ENCODE measurements at regions not wholly inside any gene's neighbourhood (a gene's known extent, or its start where the extent isn't known, plus 50 kb on each side); places are given as distances from the start of the nearest gene placed in this dataset.
"Not testable (repeated sequence)": the region's sequence is repeated elsewhere in the genome, so short reads cannot be mapped to it uniquely, and the experiment has no call there.

DNA sequence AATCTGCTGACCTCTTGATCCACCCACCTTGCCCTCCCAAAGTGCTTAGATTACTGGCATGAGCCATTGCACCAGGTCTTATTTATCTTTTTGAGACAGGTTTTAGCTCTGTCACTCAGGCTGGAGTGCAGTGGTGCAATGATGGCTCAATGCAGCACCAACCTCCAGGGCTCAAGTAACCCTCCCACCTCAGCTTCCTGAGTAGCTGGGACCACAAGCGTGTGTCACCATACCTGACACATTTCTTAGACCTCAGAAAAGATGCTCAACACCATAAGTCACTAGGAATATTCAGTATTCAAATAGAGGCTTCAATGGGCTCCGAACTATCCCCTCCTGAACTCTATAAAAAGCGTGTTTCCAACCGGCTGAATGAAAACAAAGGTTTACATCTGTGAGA is 268.6 kb upstream of the ZNF337 start:
- H2BK120ac ChIP-seq (ENCODE audit: low read depth, low read length); H2BK5ac ChIP-seq (ENCODE audit: low read depth, low read length, poor library complexity, severe bottlenecking); H3K18ac ChIP-seq (ENCODE audit: low read depth in 1 of 2, low read length in 2 of 2); H3K23ac ChIP-seq (ENCODE audit: low read length in 2 of 2); H3K79me1 ChIP-seq (replicated peaks; ENCODE audit: low read length, poor library complexity, severe bottlenecking); H3K36me3 ChIP-seq (ENCODE audit: control insufficient read depth in 1 of 2, insufficient read depth in 2 of 2, low read depth in 1 of 2, low read length in 2 of 2); H3K14ac ChIP-seq (ENCODE audit: low read length in 2 of 2); H2BK12ac ChIP-seq (ENCODE audit: low read length in 2 of 2); H2AK5ac ChIP-seq (ENCODE audit: low read length, severe bottlenecking); H3K4me2 ChIP-seq (ENCODE audit: low read length, poor library complexity, severe bottlenecking); DNase-seq; H2AFZ ChIP-seq (ENCODE audit: low read depth, low read length); H3K4me1 ChIP-seq (ENCODE audit: control insufficient read depth, insufficient read depth, low read depth, low read length); H3K27me3 ChIP-seq (ENCODE audit: control insufficient read depth in 1 of 2, insufficient read depth in 1 of 2, low read length in 2 of 2); H3K4ac ChIP-seq (ENCODE audit: low read depth in 1 of 2, low read length in 2 of 2); H4K8ac ChIP-seq (ENCODE audit: low read length); H3K9ac ChIP-seq (ENCODE audit: low read length); H3K4me3 ChIP-seq (ENCODE audit: insufficient read depth in 1 of 2, low read depth in 1 of 2, low read length in 2 of 2); H4K91ac ChIP-seq (ENCODE audit: low read length); H3K9me3 ChIP-seq (ENCODE audit: control insufficient read depth, low read length); H3K27ac ChIP-seq (ENCODE audit: low read length, poor library complexity, severe bottlenecking); H2BK15ac ChIP-seq (ENCODE audit: low read depth, poor library complexity, severe bottlenecking): not testable (repeated sequence)
- 8% methylated on average over 1 of the region's 4 CpGs for WGBS

DNA sequence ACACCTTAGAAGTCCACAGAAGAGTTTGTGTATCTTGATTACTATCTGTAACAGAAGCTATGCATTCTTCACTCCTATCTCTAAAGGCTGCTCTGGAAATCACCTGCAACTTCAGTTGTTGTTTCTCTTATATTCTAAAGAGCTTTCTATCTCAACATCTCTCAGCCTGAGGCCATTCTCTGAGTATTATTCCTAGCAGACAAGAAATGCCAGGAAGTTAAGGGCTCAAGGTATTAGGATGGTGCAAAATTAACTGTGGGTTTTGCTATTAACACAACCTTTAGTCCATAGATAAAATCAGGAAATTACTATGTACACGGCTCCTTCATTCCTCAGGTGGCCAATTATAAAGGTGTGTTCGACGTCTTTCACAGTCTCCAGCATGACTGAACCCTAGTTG is 257.2 kb upstream of the ZNF337 start:
- not testable (repeated sequence) for H3K4me2 ChIP-seq (ENCODE audit: low read length, poor library complexity, severe bottlenecking); H3K23ac ChIP-seq (ENCODE audit: low read length in 2 of 2); H4K8ac ChIP-seq (ENCODE audit: low read length); H3K4ac ChIP-seq (ENCODE audit: low read depth in 1 of 2, low read length in 2 of 2); H2BK120ac ChIP-seq (ENCODE audit: low read depth, low read length); H2AK5ac ChIP-seq (ENCODE audit: low read length, severe bottlenecking); DNase-seq; H3K4me3 ChIP-seq (ENCODE audit: insufficient read depth in 1 of 2, low read depth in 1 of 2, low read length in 2 of 2); H4K91ac ChIP-seq (ENCODE audit: low read length); H2BK15ac ChIP-seq (ENCODE audit: low read depth, poor library complexity, severe bottlenecking); H3K79me1 ChIP-seq (replicated peaks; ENCODE audit: low read length, poor library complexity, severe bottlenecking); H3K36me3 ChIP-seq (ENCODE audit: control insufficient read depth in 1 of 2, insufficient read depth in 2 of 2, low read depth in 1 of 2, low read length in 2 of 2); H3K27ac ChIP-seq (ENCODE audit: low read length, poor library complexity, severe bottlenecking); H3K18ac ChIP-seq (ENCODE audit: low read depth in 1 of 2, low read length in 2 of 2); H2AFZ ChIP-seq (ENCODE audit: low read depth, low read length); H3K9ac ChIP-seq (ENCODE audit: low read length); H2BK5ac ChIP-seq (ENCODE audit: low read depth, low read length, poor library complexity, severe bottlenecking); H3K14ac ChIP-seq (ENCODE audit: low read length in 2 of 2); H3K9me3 ChIP-seq (ENCODE audit: control insufficient read depth, low read length); H2BK12ac ChIP-seq (ENCODE audit: low read length in 2 of 2); H3K27me3 ChIP-seq (ENCODE audit: control insufficient read depth in 1 of 2, insufficient read depth in 1 of 2, low read length in 2 of 2); H3K4me1 ChIP-seq (ENCODE audit: control insufficient read depth, insufficient read depth, low read depth, low read length)
- 66% methylated on average over 3 of the region's 3 CpGs for WGBS

DNA sequence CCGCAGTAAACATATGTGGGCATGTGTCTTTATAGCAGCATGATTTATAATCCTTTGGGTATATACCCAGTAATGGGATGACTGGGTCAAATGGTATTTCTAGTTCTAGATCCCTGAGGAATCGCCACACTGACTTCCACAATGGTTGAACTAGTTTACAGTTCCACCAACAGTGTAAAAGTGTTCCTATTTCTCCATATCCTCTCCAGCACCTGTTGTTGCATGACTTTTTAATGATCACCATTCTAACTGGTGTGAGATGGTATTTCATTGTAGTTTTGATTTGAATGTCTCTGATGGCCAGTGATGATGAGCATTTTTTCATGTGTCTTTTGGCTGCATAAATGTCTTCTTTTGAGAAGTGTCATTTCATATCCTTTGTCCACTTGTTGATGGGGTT is 238.6 kb upstream of the ZNF337 start:
- H3K27me3 ChIP-seq (ENCODE audit: control insufficient read depth in 1 of 2, insufficient read depth in 1 of 2, low read length in 2 of 2); H2AFZ ChIP-seq (ENCODE audit: low read depth, low read length); H2BK5ac ChIP-seq (ENCODE audit: low read depth, low read length, poor library complexity, severe bottlenecking); H3K9ac ChIP-seq (ENCODE audit: low read length); H2BK120ac ChIP-seq (ENCODE audit: low read depth, low read length); H3K23ac ChIP-seq (ENCODE audit: low read length in 2 of 2); DNase-seq; H3K36me3 ChIP-seq (ENCODE audit: control insufficient read depth in 1 of 2, insufficient read depth in 2 of 2, low read depth in 1 of 2, low read length in 2 of 2); H3K18ac ChIP-seq (ENCODE audit: low read depth in 1 of 2, low read length in 2 of 2); H3K14ac ChIP-seq (ENCODE audit: low read length in 2 of 2); H2BK12ac ChIP-seq (ENCODE audit: low read length in 2 of 2); H3K4me1 ChIP-seq (ENCODE audit: control insufficient read depth, insufficient read depth, low read depth, low read length); H4K91ac ChIP-seq (ENCODE audit: low read length); H4K8ac ChIP-seq (ENCODE audit: low read length); H3K27ac ChIP-seq (ENCODE audit: low read length, poor library complexity, severe bottlenecking); H3K4me2 ChIP-seq (ENCODE audit: low read length, poor library complexity, severe bottlenecking); H3K4me3 ChIP-seq (ENCODE audit: insufficient read depth in 1 of 2, low read depth in 1 of 2, low read length in 2 of 2); H3K4ac ChIP-seq (ENCODE audit: low read depth in 1 of 2, low read length in 2 of 2); H2BK15ac ChIP-seq (ENCODE audit: low read depth, poor library complexity, severe bottlenecking); H3K79me1 ChIP-seq (replicated peaks; ENCODE audit: low read length, poor library complexity, severe bottlenecking); H3K9me3 ChIP-seq (ENCODE audit: control insufficient read depth, low read length); H2AK5ac ChIP-seq (ENCODE audit: low read length, severe bottlenecking): not testable (repeated sequence)
- WGBS, result no CpG with 5 or more reads among the region's 2 CpGs

DNA sequence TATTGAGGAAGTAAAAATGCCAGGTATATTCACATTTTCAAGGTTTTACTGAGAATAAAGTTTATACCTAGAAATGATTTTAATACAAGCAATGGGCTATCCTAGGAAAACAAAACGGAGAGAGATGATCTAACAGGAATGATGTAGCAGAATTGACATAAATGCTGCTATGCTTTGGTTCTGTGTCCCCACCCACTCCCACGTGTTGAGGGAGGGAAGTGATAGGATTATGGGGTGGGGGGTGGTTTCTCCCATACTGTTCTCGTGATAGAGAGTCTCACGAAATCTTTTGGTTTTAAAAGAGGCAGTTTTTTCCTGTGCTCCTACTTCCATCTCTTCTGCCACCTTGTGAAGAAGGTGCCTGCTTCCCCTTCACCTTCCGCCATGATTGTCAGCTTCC is 236.2 kb upstream of the ZNF337 start:
- H3K23ac ChIP-seq (ENCODE audit: low read length in 2 of 2); DNase-seq; H3K36me3 ChIP-seq (ENCODE audit: control insufficient read depth in 1 of 2, insufficient read depth in 2 of 2, low read depth in 1 of 2, low read length in 2 of 2); H2BK120ac ChIP-seq (ENCODE audit: low read depth, low read length); H3K4me1 ChIP-seq (ENCODE audit: control insufficient read depth, insufficient read depth, low read depth, low read length); H3K9ac ChIP-seq (ENCODE audit: low read length); H3K4me3 ChIP-seq (ENCODE audit: insufficient read depth in 1 of 2, low read depth in 1 of 2, low read length in 2 of 2); H2BK12ac ChIP-seq (ENCODE audit: low read length in 2 of 2); H3K27ac ChIP-seq (ENCODE audit: low read length, poor library complexity, severe bottlenecking); H2AFZ ChIP-seq (ENCODE audit: low read depth, low read length); H3K27me3 ChIP-seq (ENCODE audit: control insufficient read depth in 1 of 2, insufficient read depth in 1 of 2, low read length in 2 of 2); H2BK5ac ChIP-seq (ENCODE audit: low read depth, low read length, poor library complexity, severe bottlenecking); H3K9me3 ChIP-seq (ENCODE audit: control insufficient read depth, low read length); H3K14ac ChIP-seq (ENCODE audit: low read length in 2 of 2); H3K79me1 ChIP-seq (replicated peaks; ENCODE audit: low read length, poor library complexity, severe bottlenecking); H4K91ac ChIP-seq (ENCODE audit: low read length); H2BK15ac ChIP-seq (ENCODE audit: low read depth, poor library complexity, severe bottlenecking); H3K4ac ChIP-seq (ENCODE audit: low read depth in 1 of 2, low read length in 2 of 2); H3K18ac ChIP-seq (ENCODE audit: low read depth in 1 of 2, low read length in 2 of 2); H2AK5ac ChIP-seq (ENCODE audit: low read length, severe bottlenecking); H3K4me2 ChIP-seq (ENCODE audit: low read length, poor library complexity, severe bottlenecking); H4K8ac ChIP-seq (ENCODE audit: low read length): not testable (repeated sequence)
- 63% methylated on average over 5 of the region's 5 CpGs for WGBS
